Activated T-helper 2 cell treated with anti-CD3 and anti-CD28 coated beads, Interferon-gamma antibody, Interleukin-2, Interleukin-4, amounts not matched to agents 10 μg/mL and 5 μg/mL and 100 μg/mL, durations not matched to agents 14 hours and 24 hours and 36 hours (primary cell): ENCODE measurements at regions not wholly inside any gene's neighbourhood (a gene's known extent, or its start where the extent isn't known, plus 50 kb on each side); places are given as distances from the start of the nearest gene placed in this dataset.
"Not testable (repeated sequence)": the region's sequence is repeated elsewhere in the genome, so short reads cannot be mapped to it uniquely, and the experiment has no call there.

ENCODE experiments used
- DNase-seq: peaks from one replicate; pipeline ENCODE4 v3.0.0; 2021; ENCODE audit warnings: low spot score
- H3K27ac Mint-ChIP-seq: one replicate; pipeline ENCODE4 v1.8.0; 2021; ENCODE audit warnings: mixed read lengths
- H3K27me3 Mint-ChIP-seq: one replicate; pipeline ENCODE4 v1.8.0; 2021; ENCODE audit warnings: low read depth, mixed read lengths
- H3K36me3 Mint-ChIP-seq: one replicate; pipeline ENCODE4 v1.8.0; 2021; ENCODE audit warnings: low read depth, mixed read lengths
- H3K4me1 Mint-ChIP-seq: one replicate; pipeline ENCODE4 v1.8.0; 2021; ENCODE audit warnings: low read depth, mixed read lengths
- H3K4me3 Mint-ChIP-seq: one replicate; pipeline ENCODE4 v1.8.0; 2021; ENCODE audit warnings: low read depth, mild to moderate bottlenecking, moderate library complexity, mixed read lengths
- H3K9me3 Mint-ChIP-seq: one replicate; pipeline ENCODE4 v1.8.0; 2021; ENCODE audit warnings: mixed read lengths
- intact Hi-C: fragments of 100-400 bp; cut with micrococcal nuclease; formaldehyde crosslinking; loops from one replicate; pipeline ENCODE4 v1.15.1; 2023

DNA sequence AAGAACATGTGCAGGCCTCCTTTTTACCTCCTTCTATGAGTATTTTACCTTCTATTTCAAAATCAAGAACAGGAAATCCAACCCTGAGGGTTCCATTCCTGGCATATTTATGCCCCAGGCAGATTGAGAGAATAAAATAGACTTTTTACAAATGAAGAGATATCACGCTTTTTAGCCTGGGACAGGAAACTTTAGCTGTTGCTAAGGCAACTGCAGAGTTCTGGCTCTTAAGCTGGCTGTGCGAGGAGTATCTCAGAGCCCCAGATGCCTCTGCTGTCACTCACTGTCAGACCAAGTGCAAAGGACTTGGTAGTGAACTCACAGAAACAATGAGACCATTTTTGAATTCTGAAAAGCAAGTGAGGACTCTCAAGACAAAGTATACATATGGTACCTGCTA is 69.5 kb upstream of the HSPB3 start:
- Mint-ChIP-seq H3K27ac (no peak overlapping the region), H3K36me3 (no peaks in the 10 kb centered on the region), H3K9me3 (no peaks in the 10 kb centered on the region), H3K27me3 (no peaks in the 10 kb centered on the region), H3K4me1 (peaks cover 3% of the 10 kb centered on the region), H3K4me3 (no peak overlapping the region)
- intact Hi-C loops, result no loop called here
- no peak for DNase-seq

DNA sequence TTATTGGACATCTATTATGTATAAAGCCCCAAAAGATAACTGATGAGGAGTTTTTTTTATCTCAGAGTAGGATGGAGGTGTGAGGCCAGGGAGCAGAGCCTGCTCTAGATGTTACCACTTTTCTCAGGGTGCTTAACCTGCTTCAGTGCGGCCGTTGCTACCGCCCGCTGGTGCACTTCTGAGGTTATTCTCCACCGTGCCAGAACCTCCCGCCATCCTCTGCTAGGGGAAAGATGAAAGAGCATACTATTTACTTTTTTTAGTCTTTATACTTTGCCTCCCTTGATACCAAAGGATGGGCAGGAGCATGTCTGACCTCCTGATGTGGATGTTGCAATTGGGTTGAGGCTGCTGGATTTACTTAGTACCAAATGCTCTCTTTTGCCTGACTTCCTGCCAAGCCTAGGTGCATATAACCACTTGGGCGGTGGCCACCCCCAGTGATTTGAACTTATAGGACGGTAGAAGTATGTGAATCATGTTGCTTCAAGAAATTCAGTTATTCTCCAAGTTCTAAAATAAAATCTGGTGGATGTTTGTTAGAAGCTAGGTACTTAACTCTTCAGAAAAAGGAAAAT is 71.1 kb upstream of the HSPB3 start:
- H3K27ac Mint-ChIP-seq, result no peak overlapping the region
- no peak overlapping the region for H3K4me3 Mint-ChIP-seq
- DNase-seq, result no peak
- intact Hi-C loops, result no loop called here
- no peaks in the 10 kb centered on the region for H3K36me3 Mint-ChIP-seq
- H3K4me1 Mint-ChIP-seq, result peaks cover 3% of the 10 kb centered on the region
- no peaks in the 10 kb centered on the region for H3K27me3 Mint-ChIP-seq
- no peaks in the 10 kb centered on the region for H3K9me3 Mint-ChIP-seq

DNA sequence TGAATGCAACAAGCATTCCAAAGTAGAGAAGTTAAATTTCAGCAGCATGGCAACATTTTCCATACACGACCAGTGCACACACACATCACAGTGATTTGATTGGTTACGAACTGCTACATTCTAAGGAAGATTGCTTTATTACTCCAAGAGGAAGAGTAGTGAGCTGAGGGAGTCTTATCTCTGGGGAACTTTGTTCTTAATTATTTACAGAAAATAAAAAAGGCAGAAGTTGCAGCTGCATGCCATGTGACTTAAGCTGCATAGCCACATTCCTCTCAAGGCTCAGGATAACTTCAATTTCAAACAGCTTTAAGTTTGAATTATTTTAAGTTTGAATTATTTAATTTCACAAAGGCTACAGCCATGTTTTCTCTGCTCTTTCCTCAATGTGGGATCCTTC is 71.6 kb upstream of the HSPB3 start:
- intact Hi-C loops, result no loop called here
- Mint-ChIP-seq H3K9me3 (no peaks in the 10 kb centered on the region), H3K4me1 (no peaks in the 10 kb centered on the region), H3K27me3 (no peaks in the 10 kb centered on the region), H3K27ac (no peak overlapping the region), H3K36me3 (no peaks in the 10 kb centered on the region), H3K4me3 (no peak overlapping the region)
- DNase-seq, result no peak

DNA sequence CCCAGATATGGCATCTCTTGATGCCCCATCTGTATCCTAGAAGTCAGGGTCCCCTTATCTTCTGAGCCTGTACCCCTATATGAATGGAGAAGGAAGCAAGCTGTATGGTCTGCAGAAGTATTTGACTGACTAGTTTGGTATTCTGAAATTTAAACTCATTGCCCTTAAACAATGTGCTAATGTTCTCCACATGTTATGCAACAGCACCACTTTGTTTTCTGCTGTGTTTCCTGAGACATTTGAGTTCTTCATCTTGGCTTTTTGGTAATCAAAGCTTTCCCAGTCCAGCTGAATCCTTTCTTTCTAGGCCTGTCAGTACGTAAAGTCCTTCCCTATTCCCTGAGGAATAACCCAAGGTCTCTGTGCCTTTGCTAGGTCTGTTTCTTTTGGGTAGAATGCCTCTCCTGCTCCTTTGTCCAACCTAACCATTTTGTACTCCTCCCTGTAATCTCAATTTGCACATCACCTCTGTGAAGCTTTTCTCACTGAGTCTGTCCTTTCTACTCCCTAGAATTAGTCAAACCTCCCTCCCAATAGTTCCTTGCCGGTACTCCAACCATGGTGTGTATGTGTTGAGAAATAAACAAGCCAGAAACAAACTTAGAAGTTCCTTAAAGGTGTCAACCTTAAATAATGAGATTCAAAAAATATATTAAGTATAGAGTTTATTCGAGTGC is 72.1 kb upstream of the HSPB3 start:
- Mint-ChIP-seq H3K4me1 (no peaks in the 10 kb centered on the region), H3K4me3 (no peak overlapping the region), H3K36me3 (no peaks in the 10 kb centered on the region), H3K9me3 (no peaks in the 10 kb centered on the region), H3K27ac (no peak overlapping the region), H3K27me3 (no peaks in the 10 kb centered on the region)
- intact Hi-C loops, result no loop called here
- no peak for DNase-seq

DNA sequence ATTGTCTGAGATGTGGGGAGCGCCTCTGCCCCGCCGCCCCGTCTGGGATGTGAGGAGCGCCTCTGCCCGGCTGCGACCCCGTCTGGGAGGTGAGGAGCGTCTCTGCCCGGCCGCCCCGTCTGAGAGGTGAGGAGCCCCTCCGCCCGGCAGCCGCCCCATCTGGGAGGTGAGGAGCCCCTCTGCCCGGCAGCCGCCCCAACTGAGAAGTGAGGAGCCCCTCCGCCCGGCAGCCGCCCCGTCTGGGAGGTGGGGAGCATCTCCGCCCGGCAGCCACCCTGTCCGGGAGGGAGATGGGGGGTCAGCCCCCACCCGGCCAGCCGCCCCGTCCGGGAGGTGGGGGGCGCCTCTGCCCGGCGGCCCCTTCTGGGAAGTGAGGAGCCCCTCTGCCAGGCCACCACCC is 70.9 kb upstream of the ARL15 start:
- H3K36me3 Mint-ChIP-seq, H3K27me3 Mint-ChIP-seq, H3K27ac Mint-ChIP-seq, DNase-seq, H3K4me3 Mint-ChIP-seq, H3K9me3 Mint-ChIP-seq, intact Hi-C loops, H3K4me1 Mint-ChIP-seq: not testable (repeated sequence)

DNA sequence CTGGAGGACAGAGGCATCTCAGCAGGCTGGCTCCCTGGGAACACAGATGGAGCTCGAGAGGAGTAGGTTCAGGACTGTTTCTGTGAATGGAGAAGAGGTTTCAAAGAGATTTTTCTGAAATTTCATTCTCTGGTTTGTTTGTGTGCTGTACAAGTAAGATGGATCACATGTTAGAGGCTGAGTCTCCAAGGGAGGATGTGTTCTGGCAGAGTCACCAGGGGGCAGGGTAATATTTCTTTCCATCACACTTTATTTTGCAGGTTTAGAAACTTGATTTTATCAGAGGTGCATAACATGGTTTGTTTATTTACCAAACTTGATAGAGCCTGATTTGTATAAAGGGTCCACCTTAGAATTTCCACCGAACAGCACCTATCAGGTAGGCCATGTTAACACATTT is 69.2 kb upstream of the ARL15 start:
- DNase-seq, result no peak
- H3K9me3 Mint-ChIP-seq, result no peaks in the 10 kb centered on the region
- no peaks in the 10 kb centered on the region for H3K27me3 Mint-ChIP-seq
- H3K36me3 Mint-ChIP-seq, result no peaks in the 10 kb centered on the region
- H3K27ac Mint-ChIP-seq, result no peak overlapping the region
- H3K4me1 Mint-ChIP-seq, result no peaks in the 10 kb centered on the region
- H3K4me3 Mint-ChIP-seq, result no peak overlapping the region
- intact Hi-C loops, result no loop called here

- Mint-ChIP-seq H3K36me3 (no peaks in the 10 kb centered on the region), H3K9me3 (no peaks in the 10 kb centered on the region), H3K4me1 (no peaks in the 10 kb centered on the region), H3K27me3 (no peaks in the 10 kb centered on the region), H3K4me3 (no peak overlapping the region), H3K27ac (no peak overlapping the region)
- DNase-seq, result no peak
- intact Hi-C loops, result no loop called here
Measured at GRCh38 chr5:54378707-54379106, 68.3 kb upstream of the ARL15 start.

DNA sequence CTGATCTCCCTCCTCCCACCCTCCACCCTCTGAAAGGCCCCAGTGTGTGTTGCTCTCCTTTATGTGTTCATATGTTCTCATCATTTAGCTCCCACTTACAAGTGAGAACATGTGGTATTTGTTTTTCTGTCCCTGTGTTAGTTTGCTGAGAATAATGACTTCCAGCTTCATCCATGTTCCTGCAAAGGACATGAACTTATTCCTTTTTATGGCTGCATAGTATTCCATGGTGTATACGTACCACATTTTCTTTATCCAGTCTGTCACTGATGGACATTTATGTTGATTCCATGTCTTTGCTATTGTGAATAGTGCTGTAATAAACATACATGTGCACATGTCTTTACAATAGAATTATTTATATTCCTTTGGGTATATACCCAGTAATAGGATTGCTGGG is 67.0 kb upstream of the ARL15 start:
- H3K27ac Mint-ChIP-seq, H3K27me3 Mint-ChIP-seq, H3K9me3 Mint-ChIP-seq, H3K4me3 Mint-ChIP-seq, H3K36me3 Mint-ChIP-seq, H3K4me1 Mint-ChIP-seq, DNase-seq, intact Hi-C loops: not testable (repeated sequence)

DNA sequence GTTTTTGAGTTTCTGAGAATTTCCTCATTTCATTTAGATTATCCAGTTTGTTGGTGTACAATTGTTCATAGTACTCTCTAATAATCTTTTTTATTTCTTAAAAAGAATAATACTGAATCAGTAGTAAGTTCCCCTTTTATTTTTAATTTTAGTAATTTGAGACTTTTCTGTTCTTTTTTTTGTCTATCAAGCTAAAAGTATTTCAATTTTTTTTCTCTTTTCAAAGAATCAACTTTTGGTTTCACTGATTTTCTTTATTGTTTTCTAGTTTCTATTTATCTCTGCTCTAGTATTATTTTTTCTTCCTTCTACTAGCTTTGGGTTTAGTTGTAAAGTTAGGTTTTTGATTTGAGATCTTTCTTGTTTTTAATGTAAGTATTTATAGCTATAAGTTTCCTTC is 60.6 kb upstream of the ARL15 start:
- intact Hi-C loops, result no loop called here
- H3K4me3 Mint-ChIP-seq, result no peak overlapping the region
- H3K27ac Mint-ChIP-seq, result no peak overlapping the region
- H3K4me1 Mint-ChIP-seq, result no peaks in the 10 kb centered on the region
- no peak for DNase-seq
- H3K36me3 Mint-ChIP-seq, result no peaks in the 10 kb centered on the region
- H3K9me3 Mint-ChIP-seq, result no peaks in the 10 kb centered on the region
- peaks cover 22% of the 10 kb centered on the region for H3K27me3 Mint-ChIP-seq

DNA sequence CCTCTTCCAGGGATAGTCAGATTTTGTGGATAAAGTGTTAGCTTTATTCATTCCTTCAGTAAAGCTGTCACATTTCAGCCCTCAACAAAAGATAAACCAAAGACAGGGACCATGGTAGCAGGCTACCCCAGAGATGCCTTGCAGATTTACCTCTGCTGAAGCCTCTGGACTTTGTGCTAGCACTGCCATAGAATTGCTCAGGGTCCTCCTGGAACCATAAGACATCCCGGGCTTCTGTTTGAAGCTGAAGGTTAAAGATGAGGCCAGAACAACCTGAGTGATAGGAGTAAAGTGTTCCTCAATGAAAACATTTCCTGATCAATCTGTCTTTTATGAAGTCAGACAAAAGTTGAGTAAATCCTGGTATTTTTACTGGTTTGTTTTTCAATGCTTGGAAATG is 57.5 kb upstream of the ARL15 start:
- Mint-ChIP-seq H3K27ac (no peak overlapping the region), H3K4me1 (no peaks in the 10 kb centered on the region), H3K27me3 (peaks cover 26% of the 10 kb centered on the region), H3K4me3 (no peak overlapping the region), H3K9me3 (no peaks in the 10 kb centered on the region), H3K36me3 (no peaks in the 10 kb centered on the region)
- no peak for DNase-seq
- intact Hi-C loops, result no loop called here

DNA sequence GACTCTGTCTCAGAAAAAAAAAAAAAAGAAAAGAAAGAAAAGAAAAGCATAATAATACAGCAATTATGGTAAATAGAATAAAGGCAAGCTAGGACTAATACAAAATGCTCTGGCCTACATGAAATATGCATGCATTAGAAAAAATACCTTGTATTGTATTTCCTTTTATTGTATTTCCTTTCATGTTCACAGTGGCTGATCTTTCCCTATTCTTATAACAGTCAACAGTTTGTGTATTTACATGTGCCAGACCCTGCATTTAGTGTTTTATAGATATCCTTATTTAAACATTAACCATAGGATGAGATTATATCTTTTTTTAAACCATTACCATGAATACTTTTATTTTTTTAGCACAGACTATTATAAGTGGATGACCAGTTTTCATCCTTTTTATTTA is 56.3 kb upstream of the ARL15 start:
- Mint-ChIP-seq H3K4me1 (no peaks in the 10 kb centered on the region), H3K36me3 (no peaks in the 10 kb centered on the region), H3K4me3 (no peak overlapping the region), H3K9me3 (no peaks in the 10 kb centered on the region), H3K27ac (no peak overlapping the region), H3K27me3 (peaks cover 21% of the 10 kb centered on the region)
- intact Hi-C loops, result no loop called here
- no peak for DNase-seq

GRCh38 chr5:54363669-54364068 is 53.3 kb upstream of the ARL15 start:
- Mint-ChIP-seq H3K27ac (no peak overlapping the region), H3K36me3 (no peaks in the 10 kb centered on the region), H3K4me1 (no peaks in the 10 kb centered on the region), H3K4me3 (no peak overlapping the region), H3K27me3 (peaks cover 8% of the 10 kb centered on the region), H3K9me3 (no peaks in the 10 kb centered on the region)
- intact Hi-C loops, result no loop called here
- no peak for DNase-seq

- Mint-ChIP-seq H3K9me3 (no peaks in the 10 kb centered on the region), H3K27me3 (peaks cover 4% of the 10 kb centered on the region), H3K36me3 (no peaks in the 10 kb centered on the region), H3K27ac (no peak overlapping the region), H3K4me3 (no peak overlapping the region), H3K4me1 (no peaks in the 10 kb centered on the region)
- intact Hi-C loops, result no loop called here
- DNase-seq, result no peak
Measured at GRCh38 chr5:54362992-54363625, 52.7 kb upstream of the ARL15 start.
